ENCODE measurements at regions not wholly inside any gene's neighbourhood (a gene's known extent, or its start where the extent isn't known, plus 50 kb on each side); places are given as distances from the start of the nearest gene placed in this dataset.

GRCh38 chr5:120152931-120153330 lies 311.2 kb upstream of the PRR16 start:
- DNase-seq (ENCODE audit: low spot score) (no peak), ATAC-seq (ENCODE audit: insufficient number of reproducible peaks, low FRiP score, low read depth) (no peak)
- Histone ChIP-seq H3K4me3 (no peak overlapping the region), H3K36me3 (no peaks in the 10 kb centered on the region), H3K27me3 (replicated peaks; ENCODE audit: insufficient read depth) (no peaks in the 10 kb centered on the region), H3K27ac (no peak overlapping the region), H3K4me1 (ENCODE audit: control insufficient read depth in 1 of 2, low read depth in 2 of 2) (peaks cover 3 to 12% of the 10 kb centered on the region in 2 donors), H3K9me3 (no peaks in the 10 kb centered on the region)
- no peak for TF ChIP-seq CTCF (IDR thresholded peaks at IDR 0.05)

- no peak for DNase-seq (ENCODE audit: low spot score)
- no peak overlapping the region for H3K27ac ChIP-seq
- no peaks in the 10 kb centered on the region for H3K36me3 ChIP-seq
- no peak for ATAC-seq (ENCODE audit: insufficient number of reproducible peaks, low FRiP score, low read depth)
- TF ChIP-seq CTCF (IDR thresholded peaks at IDR 0.05) = no peak
- H3K27me3 ChIP-seq (replicated peaks; ENCODE audit: insufficient read depth) = no peaks in the 10 kb centered on the region
- H3K9me3 ChIP-seq = no peaks in the 10 kb centered on the region
- peaks cover 3 to 12% of the 10 kb centered on the region in 2 donors for H3K4me1 ChIP-seq (ENCODE audit: control insufficient read depth in 1 of 2, low read depth in 2 of 2)
- no peak overlapping the region for H3K4me3 ChIP-seq
Observed at GRCh38 chr5:120153551-120153950, 310.5 kb upstream of the PRR16 start.

GRCh38 chr5:120155873-120156272 lies 308.2 kb upstream of the PRR16 start:
- Histone ChIP-seq H3K27ac (no peak overlapping the region), H3K36me3 (no peaks in the 10 kb centered on the region), H3K9me3 (no peaks in the 10 kb centered on the region), H3K4me1 (ENCODE audit: control insufficient read depth in 1 of 2, low read depth in 2 of 2) (peaks cover 3 to 12% of the 10 kb centered on the region in 2 donors), H3K27me3 (replicated peaks; ENCODE audit: insufficient read depth) (no peaks in the 10 kb centered on the region), H3K4me3 (no peak overlapping the region)
- DNase-seq (ENCODE audit: low spot score) (no peak), ATAC-seq (ENCODE audit: insufficient number of reproducible peaks, low FRiP score, low read depth) (no peak)
- TF ChIP-seq CTCF (IDR thresholded peaks at IDR 0.05) = no peak

GRCh38 chr5:120158211-120158610 lies 305.9 kb upstream of the PRR16 start:
- ATAC-seq (ENCODE audit: insufficient number of reproducible peaks, low FRiP score, low read depth) (no peak), DNase-seq (ENCODE audit: low spot score) (no peak)

GRCh38 chr5:120159155-120159554 lies 304.9 kb upstream of the PRR16 start:
- no peaks in the 10 kb centered on the region for H3K36me3 ChIP-seq
- H3K4me1 ChIP-seq (ENCODE audit: control insufficient read depth in 1 of 2, low read depth in 2 of 2) = peaks cover 3 to 12% of the 10 kb centered on the region in 2 donors
- H3K4me3 ChIP-seq = no peak overlapping the region
- ATAC-seq (ENCODE audit: insufficient number of reproducible peaks, low FRiP score, low read depth) (no peak), DNase-seq (ENCODE audit: low spot score) (no peak)
- TF ChIP-seq CTCF (IDR thresholded peaks at IDR 0.05) = no peak
- H3K9me3 ChIP-seq = no peaks in the 10 kb centered on the region
- H3K27ac ChIP-seq = no peak overlapping the region
- no peaks in the 10 kb centered on the region for H3K27me3 ChIP-seq (replicated peaks; ENCODE audit: insufficient read depth)

More at GRCh38 chr5:120158211-120158610, 305.9 kb upstream of the PRR16 start:
- no peak overlapping the region for H3K4me3 ChIP-seq
- no peak overlapping the region for H3K27ac ChIP-seq
- no peaks in the 10 kb centered on the region for H3K9me3 ChIP-seq
- TF ChIP-seq CTCF (IDR thresholded peaks at IDR 0.05) = no peak
- peaks cover 3 to 12% of the 10 kb centered on the region in 2 donors for H3K4me1 ChIP-seq (ENCODE audit: control insufficient read depth in 1 of 2, low read depth in 2 of 2)
- no peaks in the 10 kb centered on the region for H3K27me3 ChIP-seq (replicated peaks; ENCODE audit: insufficient read depth)
- no peaks in the 10 kb centered on the region for H3K36me3 ChIP-seq
